Stomach (tissue), 8 donors: ENCODE measurements at regions not wholly inside any gene's neighbourhood (a gene's known extent, or its start where the extent isn't known, plus 50 kb on each side); places are given as distances from the start of the nearest gene placed in this dataset.

ENCODE experiments used
- DNase-seq, 2 donors: peaks; one replicate each; pipeline versions ENCODE4 v3.0.0 to v3.0.0-alpha.2; 2013 to 2019
- H3K27ac ChIP-seq, 5 donors: fragments of 200-600 bp in 4 of 5; sonication (generic) in 4 of 5; one replicate each; pipeline ENCODE4 v1.5.1; 2013 to 2019; ENCODE audit warnings: mild to moderate bottlenecking in 1 of 5, moderate library complexity in 1 of 5
- H3K27me3 ChIP-seq, 3 donors: fragments of 200-600 bp; sonication (generic); one replicate each; pipeline ENCODE4 v1.5.1; 2017 to 2019; ENCODE audit warnings: mixed run types in 1 of 3
- H3K36me3 ChIP-seq, 4 donors: fragments of 200-600 bp; sonication (generic); 1 replicate in 3 of 4; 2 replicates in 1 of 4; pipeline ENCODE4 v1.5.1; 2016 to 2019
- H3K4me1 ChIP-seq, 4 donors: fragments of 200-600 bp; sonication (generic); one replicate each; pipeline ENCODE4 v1.5.1; 2016 to 2019
- H3K4me3 ChIP-seq, 4 donors: fragments of 200-600 bp; sonication (generic) in 3 of 4; one replicate each; pipeline ENCODE4 v1.5.1; 2016 to 2019; ENCODE audit warnings: mild to moderate bottlenecking in 1 of 4
- H3K9me3 ChIP-seq, 4 donors: fragments of 200-600 bp; sonication (generic); one replicate each; pipeline ENCODE4 v1.5.1; 2016 to 2019
- CTCF ChIP-seq, 7 experiments: fragments of 450-650 bp in 4 of 7; fragments of 200-600 bp in 3 of 7; sonication (generic) in 3 of 7; IDR thresholded peaks; one replicate each; pipeline ENCODE4 v1.5.1; 2016 to 2019; ENCODE audit warnings: antibody characterized with exemption in 7 of 7, control low read depth in 2 of 7, mild to moderate bottlenecking in 1 of 7
- EP300 ChIP-seq: sonication (generic); formaldehyde crosslinking; IDR thresholded peaks from one replicate; pipeline ENCODE4 v1.6.1; 2017; ENCODE audit warnings: antibody characterized with exemption
- POLR2A ChIP-seq, 4 donors: fragments of 450-650 bp; IDR thresholded peaks; one replicate each; pipeline ENCODE4 v1.6.1; 2016; ENCODE audit warnings: antibody characterized with exemption in 4 of 4, control low read depth in 2 of 4, mild to moderate bottlenecking in 1 of 4, moderate library complexity in 1 of 4
- POLR2AphosphoS5 ChIP-seq, 3 donors: sonication (generic); formaldehyde crosslinking; IDR thresholded peaks; one replicate each; pipeline ENCODE4 v1.6.1; 2016; ENCODE audit warnings: antibody characterized with exemption in 3 of 3
- WGBS, 5 donors: extraction: QIAGEN DNeasy Blood & Tissue Kit in 3 of 5; methylation state at CpG; one replicate each; pipeline versions ENCODE4 v1.1.5 to v1.1.7; 2013 to 2018; 5-methylcytosine and 5-hydroxymethylcytosine counted together
- intact Hi-C: fragments of 100-400 bp; cut with DNase I; formaldehyde crosslinking; loops from one replicate; pipeline ENCODE4 v1.15.1; 2023; ENCODE audit warnings: low total_unique reads
- donor health status: healthy with polysubstance abuse.
- donor health status: Bipolar disorder and iron deficiency.
- donor health status: healthy.

- no peak overlapping the region for H3K27ac ChIP-seq
- H3K4me1 ChIP-seq, result no peaks in the 10 kb centered on the region
- no peaks in the 10 kb centered on the region for H3K36me3 ChIP-seq
- TF ChIP-seq CTCF (IDR thresholded peaks at IDR 0.05), result no peak
- no peak for TF ChIP-seq EP300
- no peak for TF ChIP-seq POLR2A (IDR thresholded peaks at IDR 0.05)
- no peak for TF ChIP-seq POLR2AphosphoS5 (IDR thresholded peaks at IDR 0.05)
- H3K4me3 ChIP-seq, result no peak overlapping the region
- H3K9me3 ChIP-seq, result peaks cover 0 to 18% (median 8%) of the 10 kb centered on the region in 4 donors
- no peaks in the 10 kb centered on the region for H3K27me3 ChIP-seq
- no peak for DNase-seq
- 94 to 100% (median 95%) methylated on average over 3 of the region's 3 CpGs for WGBS, 5 donors
- intact Hi-C loops, result no loop called here
These were observed 2024.1 kb upstream of the TENM3 start for GRCh38 chr4:180219080-180219479.

GRCh38 chr4:180225977-180226376 is 2017.2 kb upstream of the TENM3 start:
- H3K4me1 ChIP-seq, result no peaks in the 10 kb centered on the region
- no peaks in the 10 kb centered on the region for H3K36me3 ChIP-seq
- intact Hi-C loops, result no loop called here
- TF ChIP-seq EP300 (no peak), POLR2A (IDR thresholded peaks at IDR 0.05) (no peak), CTCF (IDR thresholded peaks at IDR 0.05) (no peak), POLR2AphosphoS5 (IDR thresholded peaks at IDR 0.05) (no peak)
- DNase-seq, result no peak
- H3K27ac ChIP-seq, result no peak overlapping the region
- peaks cover 0 to 32% (median 6%) of the 10 kb centered on the region in 4 donors for H3K9me3 ChIP-seq
- no peaks in the 10 kb centered on the region for H3K27me3 ChIP-seq
- no peak overlapping the region for H3K4me3 ChIP-seq
- 56 to 74% (median 61%) methylated on average over 1 of the region's 1 CpG for WGBS, 5 donors

- Histone ChIP-seq H3K27me3 (no peaks in the 10 kb centered on the region), H3K36me3 (no peaks in the 10 kb centered on the region), H3K4me3 (no peak overlapping the region), H3K4me1 (no peaks in the 10 kb centered on the region), H3K9me3 (peaks cover 0 to 5% (median 0%) of the 10 kb centered on the region in 4 donors), H3K27ac (no peak overlapping the region)
- TF ChIP-seq EP300, result no peak
- no peak for TF ChIP-seq CTCF (IDR thresholded peaks at IDR 0.05)
- WGBS, 5 donors, result 56 to 77% (median 75%) methylated on average over 3 of the region's 3 CpGs
- intact Hi-C loops, result no loop called here
- peak in 1 of 2 donors; percentile 5 for DNase-seq
These were observed 2008.5 kb upstream of the TENM3 start for GRCh38 chr4:180234730-180235129.

GRCh38 chr4:180240670-180241069 is 2002.5 kb upstream of the TENM3 start:
- 51 to 62% (median 59%) methylated on average over 2 of the region's 2 CpGs for WGBS, 5 donors

More at GRCh38 chr4:180240670-180241069, 2002.5 kb upstream of the TENM3 start:
- H3K9me3 ChIP-seq, result peaks cover 0 to 10% (median 0%) of the 10 kb centered on the region in 4 donors
- no peak for DNase-seq
- H3K4me1 ChIP-seq, result no peaks in the 10 kb centered on the region
- TF ChIP-seq CTCF (IDR thresholded peaks at IDR 0.05) (no peak), POLR2A (IDR thresholded peaks at IDR 0.05) (no peak), EP300 (no peak), POLR2AphosphoS5 (IDR thresholded peaks at IDR 0.05) (no peak)
- no peaks in the 10 kb centered on the region for H3K36me3 ChIP-seq
- H3K4me3 ChIP-seq, result no peak overlapping the region
- intact Hi-C loops, result no loop called here
- H3K27ac ChIP-seq, result no peak overlapping the region
- no peaks in the 10 kb centered on the region for H3K27me3 ChIP-seq
